DND-41 (cell line): ENCODE measurements at regions not wholly inside any gene's neighbourhood (a gene's known extent, or its start where the extent isn't known, plus 50 kb on each side); places are given as distances from the start of the nearest gene placed in this dataset.

ENCODE experiments used
- ATAC-seq: fragments of 200-7000 bp; cut with Tn5 transposase; 3 replicates; pipeline ENCODE4 v1.9.1; 2021; ENCODE audit warnings: low read depth; ENCODE audit not compliant: insufficient read depth
- DNase-seq: peaks from one replicate; pipeline ENCODE4 v3.0.0-alpha.2; 2020
- H2AFZ ChIP-seq: 2 replicates; pipeline ENCODE4 v1.6.0; 2012; ENCODE audit warnings: low read depth, low read length
- H3K27ac ChIP-seq: 2 replicates; pipeline ENCODE4 v1.5.1; 2012; ENCODE audit warnings: low read length, inconsistent platforms
- H3K27me3 ChIP-seq: fragments of 200-600 bp; sonication (generic); 2 replicates; pipeline ENCODE4 v1.6.0; 2012; ENCODE audit warnings: low read length, mild to moderate bottlenecking, inconsistent platforms; ENCODE audit not compliant: insufficient read depth, poor library complexity
- H3K36me3 ChIP-seq: 2 replicates; pipeline ENCODE4 v1.5.1; 2012; ENCODE audit warnings: low read length, inconsistent platforms; ENCODE audit not compliant: insufficient read depth
- H3K4me1 ChIP-seq: 2 replicates; pipeline ENCODE4 v1.5.1; 2012; ENCODE audit warnings: mild to moderate bottlenecking, low read length; ENCODE audit not compliant: insufficient read depth
- H3K4me2 ChIP-seq: 2 replicates; pipeline ENCODE4 v1.6.0; 2012; ENCODE audit warnings: mild to moderate bottlenecking, moderate library complexity, low read length, inconsistent platforms; ENCODE audit not compliant: insufficient read depth
- H3K4me3 ChIP-seq, 2 experiments: fragments of 200-600 bp in 1 of 2; shearing (Covaris generic) in 1 of 2; 2 replicates each; pipeline ENCODE4 v1.5.1; 2012 to 2016; ENCODE audit warnings: inconsistent platforms in 2 of 2, low read length in 2 of 2, mild to moderate bottlenecking in 2 of 2, low read depth in 1 of 2, moderate library complexity in 1 of 2
- H3K79me2 ChIP-seq: 2 replicates; pipeline ENCODE4 v1.6.0; 2012; ENCODE audit warnings: low read length, inconsistent platforms; ENCODE audit not compliant: insufficient read depth
- H3K9ac ChIP-seq: 2 replicates; pipeline ENCODE4 v1.6.0; 2012; ENCODE audit warnings: low read depth, mild to moderate bottlenecking, inconsistent platforms, low read length, moderate library complexity
- H3K9me3 ChIP-seq: 2 replicates; pipeline ENCODE4 v1.5.1; 2012; ENCODE audit warnings: low read length, moderate library complexity, mild to moderate bottlenecking, inconsistent platforms; ENCODE audit not compliant: insufficient read depth, severe bottlenecking
- H4K20me1 ChIP-seq: 2 replicates; pipeline ENCODE4 v1.6.0; 2012; ENCODE audit warnings: low read length; ENCODE audit not compliant: insufficient read depth
- EZH2 ChIP-seq: IDR thresholded peaks from 3 replicates; pipeline ENCODE4 v1.6.1; 2012; ENCODE audit warnings: borderline replicate concordance, low read depth, mild to moderate bottlenecking, moderate library complexity, low read length, inconsistent platforms; ENCODE audit not compliant: severe bottlenecking
- TF ChIP-seq, protein P1 (sequence below): IDR thresholded peaks from 2 replicates; pipeline ENCODE4 v1.5.1; 2012; ENCODE audit warnings: borderline replicate concordance, low read length, moderate library complexity, mild to moderate bottlenecking; ENCODE audit not compliant: poor library complexity, severe bottlenecking; ENCODE audit errors: extremely low read depth

DNA sequence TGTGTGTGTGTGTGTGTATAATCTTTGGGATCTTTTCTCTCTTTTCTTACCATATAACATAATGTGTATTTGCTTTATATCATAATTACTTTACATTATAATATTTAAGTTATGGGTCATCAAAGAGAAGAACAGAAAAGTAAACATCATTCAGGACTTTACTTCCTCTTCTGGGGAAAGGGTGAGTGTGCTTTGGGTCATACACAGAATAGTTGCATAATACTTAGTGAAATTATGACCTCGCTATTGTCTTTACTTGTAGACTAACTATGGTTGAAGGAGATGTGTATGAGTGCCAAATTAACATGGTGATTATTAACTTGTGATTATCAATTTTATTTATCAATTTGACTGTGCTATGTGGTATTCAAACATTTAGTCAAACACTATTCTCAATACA lies 1086.9 kb downstream of the DIPK2A start:
- Histone ChIP-seq H2AFZ (no peak overlapping the region), H4K20me1 (no peaks in the 10 kb centered on the region), H3K27me3 (no peaks in the 10 kb centered on the region), H3K4me3 (no peak overlapping the region), H3K27ac (no peak overlapping the region), H3K36me3 (no peaks in the 10 kb centered on the region), H3K9me3 (peaks cover 3% of the 10 kb centered on the region), H3K4me2 (no peak overlapping the region), H3K79me2 (no peaks in the 10 kb centered on the region), H3K4me1 (no peaks in the 10 kb centered on the region), H3K9ac (no peak overlapping the region)
- ATAC-seq (no peak), DNase-seq (no peak)
- TF ChIP-seq, protein P1, sequence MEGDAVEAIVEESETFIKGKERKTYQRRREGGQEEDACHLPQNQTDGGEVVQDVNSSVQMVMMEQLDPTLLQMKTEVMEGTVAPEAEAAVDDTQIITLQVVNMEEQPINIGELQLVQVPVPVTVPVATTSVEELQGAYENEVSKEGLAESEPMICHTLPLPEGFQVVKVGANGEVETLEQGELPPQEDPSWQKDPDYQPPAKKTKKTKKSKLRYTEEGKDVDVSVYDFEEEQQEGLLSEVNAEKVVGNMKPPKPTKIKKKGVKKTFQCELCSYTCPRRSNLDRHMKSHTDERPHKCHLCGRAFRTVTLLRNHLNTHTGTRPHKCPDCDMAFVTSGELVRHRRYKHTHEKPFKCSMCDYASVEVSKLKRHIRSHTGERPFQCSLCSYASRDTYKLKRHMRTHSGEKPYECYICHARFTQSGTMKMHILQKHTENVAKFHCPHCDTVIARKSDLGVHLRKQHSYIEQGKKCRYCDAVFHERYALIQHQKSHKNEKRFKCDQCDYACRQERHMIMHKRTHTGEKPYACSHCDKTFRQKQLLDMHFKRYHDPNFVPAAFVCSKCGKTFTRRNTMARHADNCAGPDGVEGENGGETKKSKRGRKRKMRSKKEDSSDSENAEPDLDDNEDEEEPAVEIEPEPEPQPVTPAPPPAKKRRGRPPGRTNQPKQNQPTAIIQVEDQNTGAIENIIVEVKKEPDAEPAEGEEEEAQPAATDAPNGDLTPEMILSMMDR, result no peak
- TF ChIP-seq EZH2, result no peak

DNA sequence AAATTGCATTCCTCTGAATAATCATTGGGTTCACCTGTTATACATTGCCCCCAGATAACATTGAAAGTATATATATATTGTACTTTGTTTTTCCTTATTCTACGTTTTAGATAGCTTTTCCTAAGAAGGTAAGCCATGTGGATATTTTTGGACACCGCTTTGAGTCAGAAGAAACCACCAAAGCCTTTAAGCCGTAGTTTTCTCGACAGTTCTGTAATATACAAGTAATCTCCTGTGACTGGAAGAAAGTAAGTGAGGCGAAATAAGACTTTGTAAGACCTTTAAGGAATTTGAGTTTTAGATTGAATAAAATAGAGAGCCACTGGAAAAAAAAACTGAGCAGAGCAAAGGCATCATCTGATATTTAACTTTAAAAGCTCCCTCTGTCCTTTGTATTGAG lies 1092.0 kb downstream of the DIPK2A start:
- Histone ChIP-seq H3K4me3 (no peak overlapping the region), H3K4me2 (no peak overlapping the region), H3K9ac (no peak overlapping the region), H4K20me1 (no peaks in the 10 kb centered on the region), H3K9me3 (peaks cover 3% of the 10 kb centered on the region), H3K36me3 (no peaks in the 10 kb centered on the region), H3K4me1 (no peaks in the 10 kb centered on the region), H3K27ac (no peak overlapping the region), H3K79me2 (no peaks in the 10 kb centered on the region), H3K27me3 (no peaks in the 10 kb centered on the region), H2AFZ (no peak overlapping the region)
- TF ChIP-seq EZH2, result no peak
- TF ChIP-seq, protein P1, result no peak
- ATAC-seq (no peak), DNase-seq (no peak)

DNA sequence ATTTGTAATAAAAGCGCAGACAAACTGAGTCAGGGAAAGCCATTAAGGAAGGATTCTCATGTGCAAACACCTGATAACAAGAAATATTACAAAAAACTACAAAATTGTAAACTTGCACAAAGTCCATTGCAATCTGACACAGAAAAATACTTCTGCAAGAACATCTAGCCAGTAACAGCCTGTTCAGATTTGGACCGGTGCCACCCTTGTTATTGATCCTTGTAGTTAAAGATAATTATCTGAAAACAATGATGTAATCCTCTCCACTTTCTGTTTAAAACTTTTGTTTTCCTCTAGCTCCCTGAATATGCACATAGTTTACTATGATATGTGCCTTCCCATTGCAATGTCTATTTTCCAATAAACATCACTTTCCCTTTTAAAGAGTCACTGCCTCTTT lies 1090.2 kb downstream of the PLOD2 start:
- Histone ChIP-seq H2AFZ (no peak overlapping the region), H3K36me3 (no peaks in the 10 kb centered on the region), H3K9me3 (no peaks in the 10 kb centered on the region), H3K79me2 (no peaks in the 10 kb centered on the region), H3K4me2 (no peak overlapping the region), H3K27me3 (no peaks in the 10 kb centered on the region), H3K27ac (no peak overlapping the region), H4K20me1 (no peaks in the 10 kb centered on the region), H3K9ac (no peak overlapping the region), H3K4me3 (no peak overlapping the region), H3K4me1 (no peaks in the 10 kb centered on the region)
- no peak for ATAC-seq
- no peak for DNase-seq
- TF ChIP-seq, protein P1, result no peak
- TF ChIP-seq EZH2, result no peak

DNA sequence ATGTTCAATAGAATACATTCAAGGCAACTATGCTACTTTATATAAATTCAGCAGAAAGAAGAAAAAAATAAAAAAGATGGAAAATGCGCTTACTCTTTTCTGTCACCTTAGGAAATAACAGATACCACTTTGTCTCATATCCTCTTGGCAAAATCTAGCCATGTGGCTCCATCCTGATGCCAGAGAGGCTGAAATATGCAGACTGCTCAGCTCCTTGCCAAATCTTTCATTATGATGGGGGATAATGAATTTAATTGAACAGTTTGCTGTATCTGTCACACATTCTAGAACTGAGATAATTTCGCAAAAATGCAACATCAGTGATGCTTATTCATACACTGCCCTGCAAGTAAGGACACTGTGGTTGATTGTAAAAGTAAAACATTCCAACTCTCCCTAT lies 1081.5 kb downstream of the PLOD2 start:
- no peaks in the 10 kb centered on the region for H3K36me3 ChIP-seq
- no peak overlapping the region for H2AFZ ChIP-seq
- H3K9ac ChIP-seq, result no peak overlapping the region
- ATAC-seq, result no peak
- no peak overlapping the region for H3K4me3 ChIP-seq
- H3K27ac ChIP-seq, result no peak overlapping the region
- no peak overlapping the region for H3K4me2 ChIP-seq
- TF ChIP-seq EZH2, result no peak
- TF ChIP-seq, protein P1, result no peak
- no peaks in the 10 kb centered on the region for H3K4me1 ChIP-seq
- H3K9me3 ChIP-seq, result no peaks in the 10 kb centered on the region
- no peaks in the 10 kb centered on the region for H3K79me2 ChIP-seq
- no peaks in the 10 kb centered on the region for H3K27me3 ChIP-seq
- DNase-seq, result no peak
- H4K20me1 ChIP-seq, result no peaks in the 10 kb centered on the region
